Urinary bladder (tissue), 3 donors: ENCODE measurements at regions not wholly inside any gene's neighbourhood (a gene's known extent, or its start where the extent isn't known, plus 50 kb on each side); places are given as distances from the start of the nearest gene placed in this dataset.
"Not testable (repeated sequence)": the region's sequence is repeated elsewhere in the genome, so short reads cannot be mapped to it uniquely, and the experiment has no call there.

Experiments
- DNase-seq: peaks from one replicate; pipeline ENCODE4 v3.0.0-alpha.2; 2015; ENCODE audit errors: extremely low spot score
- H3K27ac ChIP-seq: one replicate; pipeline ENCODE4 v1.5.1; 2013; ENCODE audit warnings: low read depth, mild to moderate bottlenecking, moderate library complexity
- H3K36me3 ChIP-seq: one replicate; pipeline ENCODE4 v1.6.1; 2013; ENCODE audit warnings: mild to moderate bottlenecking, moderate library complexity; ENCODE audit not compliant: insufficient read depth
- H3K4me1 ChIP-seq: one replicate; pipeline ENCODE4 v1.6.1; 2013; ENCODE audit warnings: mild to moderate bottlenecking, moderate library complexity; ENCODE audit not compliant: insufficient read depth
- H3K4me3 ChIP-seq: one replicate; pipeline ENCODE4 v1.5.1; 2013; ENCODE audit warnings: low read depth, low read length
- WGBS: extraction: QIAGEN DNeasy Blood & Tissue Kit; methylation state at CpG from one replicate; pipeline ENCODE4 v1.1.7; 2013; 5-methylcytosine and 5-hydroxymethylcytosine counted together
- donor health status: healthy with polysubstance abuse.
- donor health status: healthy.

DNA sequence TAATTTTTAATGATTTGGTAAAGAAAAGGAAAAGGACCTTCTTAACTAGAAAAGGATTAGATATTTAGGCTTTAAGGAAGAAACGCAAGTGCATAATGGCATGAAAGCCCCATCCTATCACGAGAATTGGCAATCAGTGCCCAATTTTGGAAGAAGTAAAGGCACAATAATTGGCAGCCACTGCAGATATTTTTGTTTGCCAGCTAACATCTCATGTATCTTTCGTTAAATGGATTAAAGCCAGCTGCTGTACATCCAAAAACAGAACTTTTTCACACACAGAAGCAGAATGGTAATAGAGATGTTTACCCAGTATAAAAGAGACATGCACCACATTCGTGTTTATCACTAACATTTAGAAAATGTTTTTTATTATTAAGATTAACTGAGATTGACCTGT is 180.3 kb downstream of the C6orf118 start:
- no peaks in the 10 kb centered on the region for H3K4me1 ChIP-seq
- H3K4me3 ChIP-seq, result no peak overlapping the region
- 63% methylated on average over 4 of the region's 4 CpGs for WGBS
- no peak overlapping the region for H3K27ac ChIP-seq
- DNase-seq, result no peak
- no peaks in the 10 kb centered on the region for H3K36me3 ChIP-seq

DNA sequence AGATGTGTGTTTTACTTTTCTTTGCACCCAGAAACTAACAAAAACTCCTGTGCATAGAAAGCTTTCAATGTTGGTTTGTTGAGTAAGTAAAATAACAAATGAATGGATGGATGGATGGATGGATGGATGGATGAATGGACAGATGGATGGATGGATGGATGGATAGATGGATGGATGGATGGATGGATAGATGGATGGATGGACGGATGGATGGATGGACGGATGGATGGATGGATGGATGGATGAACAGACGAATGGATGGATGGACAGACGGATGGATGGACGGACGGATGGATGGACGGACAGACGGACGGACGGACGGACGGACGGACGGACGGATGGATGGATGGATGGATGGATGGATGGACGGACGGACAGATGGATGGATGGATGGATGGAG is 181.7 kb downstream of the C6orf118 start:
- not testable (repeated sequence) for H3K36me3 ChIP-seq, H3K4me3 ChIP-seq, H3K27ac ChIP-seq, DNase-seq, H3K4me1 ChIP-seq
- WGBS, result 42% methylated on average over 17 of the region's 17 CpGs

DNA sequence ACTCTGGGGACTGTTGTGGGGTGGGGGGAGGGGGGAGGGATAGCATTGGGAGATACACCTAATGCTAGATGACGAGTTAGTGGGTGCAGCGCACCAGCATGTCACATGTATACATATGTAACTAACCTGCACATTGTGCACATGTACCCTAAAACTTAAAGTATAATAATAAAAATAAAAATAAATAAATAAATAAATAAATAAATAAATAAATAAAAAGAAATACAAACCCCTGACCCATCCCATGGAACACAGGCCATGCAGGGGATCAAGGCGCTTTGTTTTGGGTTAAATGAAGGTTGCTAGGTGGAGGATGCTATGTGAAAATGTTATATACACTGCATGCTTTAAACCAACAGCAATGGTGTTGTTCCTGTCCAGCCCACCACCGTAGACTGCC is 184.7 kb downstream of the C6orf118 start:
- not testable (repeated sequence) for DNase-seq, H3K4me1 ChIP-seq, H3K36me3 ChIP-seq, H3K4me3 ChIP-seq, H3K27ac ChIP-seq
- 86% methylated on average over 2 of the region's 4 CpGs for WGBS

DNA sequence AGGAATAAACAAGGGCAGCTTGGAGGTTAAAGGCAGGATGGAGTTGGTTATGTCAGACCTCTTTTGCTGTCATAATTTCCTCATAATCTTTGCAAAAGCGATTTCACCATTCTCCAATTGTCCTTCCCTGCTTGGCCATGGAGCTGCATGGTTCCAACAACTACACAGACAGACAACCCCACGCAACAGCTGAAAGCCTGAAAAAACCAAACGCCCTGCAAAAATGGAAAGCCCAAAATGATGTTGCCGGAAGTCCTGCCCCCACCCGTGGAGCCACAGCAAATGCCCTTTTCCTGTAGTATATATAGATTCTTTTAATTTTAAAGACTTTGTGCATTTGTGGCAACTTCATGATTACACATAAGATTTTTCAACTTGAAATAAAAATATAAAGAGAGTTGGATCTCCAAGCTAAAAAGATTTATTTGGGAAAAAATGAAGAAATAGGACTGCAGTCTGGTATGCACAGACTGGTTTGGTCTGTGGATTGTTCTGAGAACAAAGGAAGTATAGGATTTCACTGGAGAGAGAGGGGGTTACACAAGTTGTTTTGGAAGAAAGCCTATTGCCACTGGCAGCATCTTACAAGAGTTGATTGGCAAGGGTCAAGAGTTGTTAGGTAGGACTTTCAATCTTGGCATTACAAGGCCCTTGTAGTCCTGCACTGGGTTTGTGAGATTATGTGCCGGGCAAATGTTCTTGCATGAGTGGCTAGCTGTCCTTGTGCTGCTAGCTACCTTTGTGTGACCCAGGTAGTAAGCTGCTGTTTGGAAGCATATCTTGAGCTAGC is 190.0 kb downstream of the C6orf118 start:
- DNase-seq, result no peak
- WGBS, result 76% methylated on average over 6 of the region's 6 CpGs
- H3K27ac ChIP-seq, result no peak overlapping the region
- no peaks in the 10 kb centered on the region for H3K4me1 ChIP-seq
- H3K4me3 ChIP-seq, result no peak overlapping the region
- H3K36me3 ChIP-seq, result no peaks in the 10 kb centered on the region

DNA sequence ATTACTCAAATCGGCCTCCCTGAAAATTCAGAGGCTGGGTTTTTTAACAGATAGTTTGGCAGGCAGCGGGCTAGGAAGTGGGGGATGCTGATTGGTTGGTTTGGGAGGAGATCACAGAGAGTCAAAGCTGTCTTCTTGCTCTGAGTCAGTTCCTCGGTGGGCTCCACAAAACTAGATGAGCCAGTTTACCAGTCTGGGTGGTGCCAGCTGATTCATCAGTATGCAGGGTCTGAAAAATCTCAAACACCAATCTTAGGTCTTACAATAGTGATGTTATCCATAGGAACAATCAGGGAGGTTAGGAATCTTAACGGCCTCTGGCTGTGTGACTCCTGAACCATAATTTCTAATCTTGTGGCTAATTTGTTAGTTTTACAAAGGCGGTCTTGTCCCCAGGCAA is 190.7 kb downstream of the C6orf118 start:
- WGBS, result 70% methylated on average over 5 of the region's 5 CpGs

DNA sequence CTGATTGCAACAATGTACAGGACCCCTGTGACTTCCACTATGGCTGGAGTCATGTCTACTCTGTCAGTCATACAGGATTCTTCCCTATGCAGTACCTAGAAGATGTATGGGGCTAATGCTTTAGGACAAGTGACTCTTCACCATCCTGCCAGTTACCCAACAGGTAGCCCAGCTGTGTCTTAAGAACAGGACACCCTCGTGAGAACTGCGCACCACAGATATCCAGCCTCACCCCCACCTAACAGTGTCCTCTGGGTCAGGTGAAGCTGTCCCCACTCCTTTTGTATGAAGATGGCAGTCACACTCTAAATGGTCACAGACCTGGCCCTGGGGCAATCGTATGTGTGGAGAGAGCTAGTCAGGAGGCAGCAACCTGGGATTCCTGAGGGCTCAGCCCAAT is 191.6 kb downstream of the C6orf118 start:
- Histone ChIP-seq H3K36me3 (no peaks in the 10 kb centered on the region), H3K4me1 (no peaks in the 10 kb centered on the region), H3K4me3 (no peak overlapping the region), H3K27ac (no peak overlapping the region)
- DNase-seq, result no peak
- 89% methylated on average over 3 of the region's 3 CpGs for WGBS

More for the DNA sequence above, 190.7 kb downstream of the C6orf118 start:
- no peak for DNase-seq
- H3K4me3 ChIP-seq, result no peak overlapping the region
- H3K36me3 ChIP-seq, result no peaks in the 10 kb centered on the region
- H3K4me1 ChIP-seq, result no peaks in the 10 kb centered on the region
- H3K27ac ChIP-seq, result no peak overlapping the region

DNA sequence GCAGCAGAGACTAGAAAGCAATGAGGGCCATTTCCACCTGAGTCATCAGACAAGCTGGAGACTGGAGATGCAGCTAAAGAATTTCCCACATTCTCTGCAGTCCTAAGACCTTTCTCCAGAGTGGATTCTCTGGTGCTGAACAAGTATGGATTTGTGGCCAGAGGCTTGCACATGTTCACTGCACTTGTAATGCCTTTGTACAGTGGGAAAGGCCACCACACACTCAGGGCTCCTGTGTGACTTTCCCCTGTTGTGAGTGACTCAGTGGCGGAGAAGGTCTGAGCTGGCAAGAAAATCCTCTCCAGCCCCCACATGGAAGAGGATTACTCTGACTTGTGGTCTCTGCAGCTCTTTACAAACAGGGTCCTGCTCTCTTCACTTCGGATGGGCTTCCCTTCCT is 192.3 kb downstream of the C6orf118 start:
- Histone ChIP-seq H3K36me3 (no peaks in the 10 kb centered on the region), H3K4me1 (no peaks in the 10 kb centered on the region), H3K4me3 (no peak overlapping the region), H3K27ac (no peak overlapping the region)
- no peak for DNase-seq
- WGBS, result 86% methylated on average over 2 of the region's 2 CpGs

DNA sequence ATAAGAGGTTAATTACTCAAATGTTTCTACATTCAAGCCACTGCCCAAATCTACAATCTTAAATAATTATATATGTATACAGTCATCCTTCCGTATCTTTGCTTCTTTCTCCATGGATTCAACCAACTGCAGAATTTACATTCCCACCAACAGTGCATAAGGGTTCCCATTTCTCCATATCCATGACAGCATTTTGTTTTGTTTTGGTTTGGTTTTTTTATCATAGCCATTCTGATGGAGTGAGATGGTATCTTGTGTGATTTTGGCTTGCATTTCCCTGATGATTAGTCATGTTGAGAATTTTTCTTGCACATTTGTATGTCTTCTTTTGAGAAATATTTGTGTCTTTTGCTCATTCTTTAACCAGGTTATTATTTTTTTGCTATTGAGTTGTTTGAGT is 198.5 kb downstream of the C6orf118 start:
- H3K4me1 ChIP-seq, result no peaks in the 10 kb centered on the region
- no peaks in the 10 kb centered on the region for H3K36me3 ChIP-seq
- WGBS, result 82% methylated on average over 1 of the region's 1 CpG
- H3K27ac ChIP-seq, result no peak overlapping the region
- no peak overlapping the region for H3K4me3 ChIP-seq
- DNase-seq, result no peak

DNA sequence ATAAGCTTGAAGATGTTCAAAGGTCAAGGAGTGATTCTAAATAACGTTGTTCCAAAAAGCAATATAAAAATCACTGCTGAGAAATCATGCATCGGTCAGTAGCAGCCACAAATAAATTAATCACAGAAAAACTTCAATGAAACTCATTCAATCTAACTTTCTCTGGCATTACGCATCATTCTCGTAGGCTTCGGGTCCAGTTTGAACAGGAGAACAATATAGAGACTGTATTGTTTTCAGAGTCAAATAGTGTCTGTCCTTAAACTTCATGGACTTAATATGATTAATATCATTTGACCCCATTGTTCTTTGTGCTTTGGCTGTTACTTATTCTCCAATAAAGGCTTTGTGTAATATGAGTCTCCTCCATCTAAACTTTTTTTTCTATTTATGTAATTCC is 200.4 kb downstream of the C6orf118 start:
- 81% methylated on average over 5 of the region's 5 CpGs for WGBS
- no peaks in the 10 kb centered on the region for H3K36me3 ChIP-seq

DNA sequence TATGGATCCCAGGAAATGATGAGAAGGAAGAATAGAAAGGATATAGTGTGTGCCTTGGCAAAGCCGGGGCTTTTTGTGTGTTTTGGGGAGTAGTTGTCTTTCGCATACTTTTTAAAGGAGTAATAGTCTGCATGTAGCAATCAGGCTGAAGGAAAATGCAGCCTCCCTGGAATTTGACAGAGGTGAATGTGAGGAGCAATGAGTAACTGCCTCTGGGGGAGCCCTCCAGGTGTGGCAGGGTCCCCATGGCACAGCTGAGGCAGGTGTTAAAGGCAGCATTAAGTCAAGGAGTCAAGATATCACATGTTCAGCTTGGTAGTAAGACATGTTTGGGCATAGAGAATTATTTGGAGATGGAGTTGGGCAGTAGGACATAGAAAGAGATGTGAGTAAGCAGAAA is 203.1 kb downstream of the C6orf118 start:
- WGBS, result 92% methylated on average over 2 of the region's 2 CpGs
- Histone ChIP-seq H3K36me3 (no peaks in the 10 kb centered on the region), H3K4me3 (no peak overlapping the region), H3K4me1 (no peaks in the 10 kb centered on the region), H3K27ac (no peak overlapping the region)
- no peak for DNase-seq

More for the DNA sequence above, 200.4 kb downstream of the C6orf118 start:
- no peaks in the 10 kb centered on the region for H3K4me1 ChIP-seq
- H3K4me3 ChIP-seq, result no peak overlapping the region
- no peak for DNase-seq
- H3K27ac ChIP-seq, result no peak overlapping the region

DNA sequence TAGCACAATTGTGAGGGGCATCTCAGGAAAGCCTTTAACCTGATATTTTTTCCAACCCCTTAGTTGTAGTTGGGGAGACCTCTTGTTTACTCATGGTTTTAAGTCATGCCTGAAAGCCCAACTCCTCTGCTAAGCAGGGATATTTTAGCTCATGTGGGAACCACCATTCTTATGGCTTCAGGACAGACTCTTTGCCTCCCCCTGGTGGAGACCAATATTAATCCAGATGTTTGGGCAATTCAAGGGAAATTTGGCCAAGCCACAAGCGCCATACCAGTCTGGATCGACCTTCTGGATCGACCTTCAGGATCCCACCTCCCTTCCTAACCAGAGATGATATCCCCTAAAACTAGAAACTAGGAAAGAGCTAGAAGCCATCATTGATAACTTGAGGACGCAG is 211.2 kb downstream of the C6orf118 start:
- WGBS, result 89% methylated on average over 4 of the region's 4 CpGs
- DNase-seq, result no peak
- Histone ChIP-seq H3K4me3 (no peak overlapping the region), H3K36me3 (no peaks in the 10 kb centered on the region), H3K4me1 (no peaks in the 10 kb centered on the region), H3K27ac (no peak overlapping the region)

DNA sequence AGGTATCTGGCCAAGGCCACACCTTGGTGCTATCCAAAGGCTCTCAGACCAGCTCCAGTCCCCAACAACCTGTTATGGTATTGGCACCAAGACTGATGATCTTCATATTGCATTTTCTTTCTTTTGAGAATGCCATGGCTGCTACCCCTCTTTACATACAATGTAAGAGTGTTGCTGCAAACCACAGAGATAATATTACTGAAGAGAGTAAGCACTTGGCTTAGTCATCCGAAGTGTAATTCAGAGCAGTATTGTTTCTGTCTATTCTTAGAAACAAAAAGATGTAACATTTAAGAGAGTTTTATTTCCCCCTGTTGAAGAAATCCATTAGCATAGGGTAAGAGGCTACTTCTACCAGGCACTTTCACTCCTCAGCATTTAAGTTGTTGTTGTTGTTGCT is 212.5 kb downstream of the C6orf118 start:
- Histone ChIP-seq H3K27ac (no peak overlapping the region), H3K4me1 (no peaks in the 10 kb centered on the region), H3K4me3 (no peak overlapping the region), H3K36me3 (no peaks in the 10 kb centered on the region)
- WGBS, result 84% methylated on average over 1 of the region's 1 CpG
- no peak for DNase-seq

DNA sequence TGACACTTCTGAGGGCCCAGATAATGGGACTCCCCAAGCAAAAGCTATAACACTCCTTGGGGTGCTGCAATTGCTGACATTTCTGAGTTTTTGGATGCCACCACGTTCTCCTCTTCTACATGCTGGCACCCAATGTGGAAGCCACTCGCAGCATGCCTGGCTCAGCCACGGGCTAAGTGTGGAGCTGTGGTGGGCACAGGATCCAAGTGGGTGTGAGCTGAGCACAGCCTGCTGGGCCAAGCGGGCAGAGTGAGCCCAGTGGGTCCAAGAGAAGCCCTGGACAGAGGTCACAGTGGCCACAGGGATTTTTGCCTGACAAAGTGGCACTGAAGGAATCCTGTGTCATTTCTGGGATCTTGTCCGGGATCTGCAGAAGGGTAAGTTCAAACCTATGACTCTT is 213.2 kb downstream of the C6orf118 start:
- WGBS, result 85% methylated on average over 5 of the region's 5 CpGs
- DNase-seq, result no peak
- no peak overlapping the region for H3K27ac ChIP-seq
- H3K36me3 ChIP-seq, result no peaks in the 10 kb centered on the region
- no peak overlapping the region for H3K4me3 ChIP-seq
- no peaks in the 10 kb centered on the region for H3K4me1 ChIP-seq

DNA sequence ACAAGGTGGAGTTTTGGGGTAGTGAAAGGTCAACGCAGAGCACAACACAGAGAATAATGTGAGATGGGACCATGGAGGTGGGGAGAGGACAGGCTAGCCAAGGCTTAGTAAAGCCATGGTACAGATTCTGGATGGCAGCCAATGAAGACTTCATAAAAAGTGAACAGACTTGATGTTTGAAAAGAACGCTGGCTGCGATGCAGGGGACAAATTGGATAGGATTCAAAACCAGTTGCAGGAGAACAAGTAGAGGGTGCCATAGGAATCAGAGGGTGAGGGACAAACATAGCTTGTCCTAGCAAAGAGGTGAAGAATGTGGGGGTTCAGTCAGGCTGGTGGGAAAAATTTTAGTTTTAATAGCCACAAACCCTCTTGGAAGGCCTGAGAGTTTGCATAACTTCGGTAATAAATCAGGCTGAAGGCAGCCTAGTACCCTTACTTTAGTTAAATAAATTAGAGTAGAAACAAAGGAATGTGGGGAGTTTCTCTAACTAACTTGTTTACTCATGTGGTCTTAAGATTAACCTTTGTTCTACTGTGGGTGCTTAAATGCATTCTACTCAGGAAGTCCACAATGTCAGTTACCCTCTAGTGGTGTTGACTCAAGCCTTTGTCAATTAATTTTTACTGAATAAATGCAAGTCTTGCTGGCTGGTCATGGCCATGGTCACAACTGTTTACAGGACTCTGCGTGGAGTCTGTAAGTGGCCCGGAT is 216.4 kb downstream of the C6orf118 start:
- no peak overlapping the region for H3K4me3 ChIP-seq
- no peaks in the 10 kb centered on the region for H3K4me1 ChIP-seq
- DNase-seq, result no peak
- H3K27ac ChIP-seq, result no peak overlapping the region
- WGBS, result 71% methylated on average over 6 of the region's 6 CpGs
- H3K36me3 ChIP-seq, result no peaks in the 10 kb centered on the region
